Uterus (tissue), 3 donors: ENCODE measurements at regions not wholly inside any gene's neighbourhood (a gene's known extent, or its start where the extent isn't known, plus 50 kb on each side); places are given as distances from the start of the nearest gene placed in this dataset.

ENCODE experiments used
- DNase-seq, 2 donors: peaks; one replicate each; pipeline ENCODE4 v3.0.0-alpha.2; 2019 to 2020
- H3K27ac ChIP-seq, 2 donors: fragments of 200-600 bp; sonication (generic); 1 replicate in 1 of 2; 2 replicates in 1 of 2; pipeline ENCODE4 v1.5.1; 2016 to 2018
- H3K27me3 ChIP-seq, 2 donors: fragments of 200-600 bp; sonication (generic); one replicate each; pipeline ENCODE4 v1.5.1; 2018 to 2019; ENCODE audit warnings: control low read depth in 1 of 2
- H3K36me3 ChIP-seq, 2 donors: fragments of 200-600 bp; sonication (generic); one replicate each; pipeline ENCODE4 v1.5.1; 2019; ENCODE audit warnings: control low read depth in 1 of 2
- H3K4me1 ChIP-seq, 2 donors: fragments of 200-600 bp; sonication (generic); one replicate each; pipeline ENCODE4 v1.5.1; 2018 to 2019; ENCODE audit warnings: control low read depth in 1 of 2
- H3K4me3 ChIP-seq, 2 donors: fragments of 200-600 bp; sonication (generic); 1 replicate in 1 of 2; 2 replicates in 1 of 2; pipeline ENCODE4 v1.5.1; 2018 to 2019; ENCODE audit warnings: mild to moderate bottlenecking in 1 of 2
- H3K9me3 ChIP-seq, 2 donors: fragments of 200-600 bp; sonication (generic); one replicate each; pipeline ENCODE4 v1.5.1; 2019; ENCODE audit warnings: control low read depth in 1 of 2
- CTCF ChIP-seq, 4 experiments: fragments of 200-600 bp in 2 of 4; fragments of 450-650 bp in 2 of 4; sonication (generic) in 2 of 4; IDR thresholded peaks; one replicate each; pipeline ENCODE4 v1.5.1; 2016 to 2019; ENCODE audit warnings: antibody characterized with exemption in 4 of 4, mild to moderate bottlenecking in 2 of 4, moderate library complexity in 1 of 4
- POLR2A ChIP-seq, 2 donors: fragments of 450-650 bp; IDR thresholded peaks; one replicate each; pipeline ENCODE4 v1.6.1; 2016; ENCODE audit warnings: antibody characterized with exemption in 2 of 2, mild to moderate bottlenecking in 1 of 2, moderate library complexity in 1 of 2
- intact Hi-C: fragments of 100-400 bp; cut with DNase I; formaldehyde crosslinking; loops from one replicate; pipeline ENCODE4 v1.15.1; 2023; ENCODE audit warnings: low total_unique reads
- donor health status: DM: yes; HTN: yes; CAD: no.

- no peak for DNase-seq
- intact Hi-C loops, result no loop called here
- no peaks in the 10 kb centered on the region for H3K9me3 ChIP-seq
- no peak overlapping the region for H3K4me3 ChIP-seq
- TF ChIP-seq POLR2A (IDR thresholded peaks at IDR 0.05) (no peak), CTCF (IDR thresholded peaks at IDR 0.05) (no peak)
- H3K27ac ChIP-seq, result no peak overlapping the region
- H3K27me3 ChIP-seq, result no peaks in the 10 kb centered on the region
- no peaks in the 10 kb centered on the region for H3K4me1 ChIP-seq
- H3K36me3 ChIP-seq, result no peaks in the 10 kb centered on the region
Observed at GRCh38 chr7:24404315-24404714, 120.3 kb downstream of the NPY start.

- intact Hi-C loops, result no loop called here
Observed at GRCh38 chr7:24405002-24405401, 121.0 kb downstream of the NPY start.

GRCh38 chr7:24406053-24406788 lies 122.2 kb downstream of the NPY start:
- no peaks in the 10 kb centered on the region for H3K4me1 ChIP-seq
- TF ChIP-seq CTCF (IDR thresholded peaks at IDR 0.05) (no peak), POLR2A (IDR thresholded peaks at IDR 0.05) (no peak)
- no peaks in the 10 kb centered on the region for H3K27me3 ChIP-seq
- no peak for DNase-seq
- H3K36me3 ChIP-seq, result no peaks in the 10 kb centered on the region
- no peak overlapping the region for H3K4me3 ChIP-seq
- H3K9me3 ChIP-seq, result no peaks in the 10 kb centered on the region
- intact Hi-C loops, result no loop called here
- H3K27ac ChIP-seq, result no peak overlapping the region

More at GRCh38 chr7:24405002-24405401, 121.0 kb downstream of the NPY start:
- no peak overlapping the region for H3K4me3 ChIP-seq
- TF ChIP-seq POLR2A (IDR thresholded peaks at IDR 0.05), result no peak
- TF ChIP-seq CTCF (IDR thresholded peaks at IDR 0.05), result no peak
- no peaks in the 10 kb centered on the region for H3K4me1 ChIP-seq
- no peak overlapping the region for H3K27ac ChIP-seq
- no peaks in the 10 kb centered on the region for H3K27me3 ChIP-seq
- H3K36me3 ChIP-seq, result no peaks in the 10 kb centered on the region
- H3K9me3 ChIP-seq, result no peaks in the 10 kb centered on the region
- DNase-seq, result no peak

GRCh38 chr7:24406789-24407299 lies 122.9 kb downstream of the NPY start:
- Histone ChIP-seq H3K27ac (no peak overlapping the region), H3K9me3 (no peaks in the 10 kb centered on the region), H3K4me3 (no peak overlapping the region), H3K27me3 (no peaks in the 10 kb centered on the region), H3K4me1 (no peaks in the 10 kb centered on the region), H3K36me3 (no peaks in the 10 kb centered on the region)
- DNase-seq, result no peak
- intact Hi-C loops, result no loop called here
- TF ChIP-seq POLR2A (IDR thresholded peaks at IDR 0.05) (no peak), CTCF (IDR thresholded peaks at IDR 0.05) (no peak)

- H3K9me3 ChIP-seq, result no peaks in the 10 kb centered on the region
- TF ChIP-seq CTCF (IDR thresholded peaks at IDR 0.05) (no peak), POLR2A (IDR thresholded peaks at IDR 0.05) (no peak)
- no peak overlapping the region for H3K4me3 ChIP-seq
- H3K27me3 ChIP-seq, result no peaks in the 10 kb centered on the region
- intact Hi-C loops, result no loop called here
- no peaks in the 10 kb centered on the region for H3K36me3 ChIP-seq
- no peaks in the 10 kb centered on the region for H3K4me1 ChIP-seq
- no peak for DNase-seq
- H3K27ac ChIP-seq, result no peak overlapping the region
Observed at GRCh38 chr7:24407965-24408364, 124.0 kb downstream of the NPY start.
